Esophagus muscularis mucosa (tissue), 3 donors: ENCODE measurements at regions not wholly inside any gene's neighbourhood (a gene's known extent, or its start where the extent isn't known, plus 50 kb on each side); places are given as distances from the start of the nearest gene placed in this dataset.
"Not testable (repeated sequence)": the region's sequence is repeated elsewhere in the genome, so short reads cannot be mapped to it uniquely, and the experiment has no call there.

Source experiments
- CTCF ChIP-seq, 3 experiments: fragments of 200-600 bp in 2 of 3; fragments of 450-650 bp in 1 of 3; sonication (generic) in 2 of 3; IDR thresholded peaks; one replicate each; pipeline ENCODE4 v1.5.1; 2017 to 2019; ENCODE audit warnings: antibody characterized with exemption in 3 of 3, mild to moderate bottlenecking in 2 of 3, moderate library complexity in 1 of 3
- POLR2A ChIP-seq: fragments of 450-650 bp; IDR thresholded peaks from one replicate; pipeline ENCODE4 v1.6.1; 2017; ENCODE audit warnings: antibody characterized with exemption, moderate library complexity, mild to moderate bottlenecking, low read depth
- POLR2AphosphoS5 ChIP-seq, 2 donors: sonication (generic); formaldehyde crosslinking; IDR thresholded peaks; one replicate each; pipeline ENCODE4 v1.6.1; 2017; ENCODE audit warnings: antibody characterized with exemption in 2 of 2

GRCh38 chr6:1212138-1212537, 99.8 kb upstream of the FOXQ1 start:
- not testable (repeated sequence) for TF ChIP-seq CTCF (IDR thresholded peaks at IDR 0.05); POLR2A; POLR2AphosphoS5 (IDR thresholded peaks at IDR 0.05)
